GM11168 (cell line): ENCODE measurements at regions not wholly inside any gene's neighbourhood (a gene's known extent, or its start where the extent isn't known, plus 50 kb on each side); places are given as distances from the start of the nearest gene placed in this dataset.

Experiments used
- in situ Hi-C: fragments of 300-500 bp; cut with MboI; formaldehyde crosslinking; loops from one replicate; pipeline ENCODE4 v1.12.0; 2022; ENCODE audit warnings: low sequenced_read_pairs; ENCODE audit not compliant: unreplicated experiment

GRCh38 chr22:48478124-48478523, 1349.5 kb downstream of the BRD1 start:
- in situ Hi-C loops = no loop called here

GRCh38 chr22:48477031-48477721, 1350.5 kb downstream of the BRD1 start:
- in situ Hi-C loops = no loop called here

GRCh38 chr22:48476577-48476976, 1351.1 kb downstream of the BRD1 start:
- in situ Hi-C loops = no loop called here

- in situ Hi-C loops = no loop called here
Observed at GRCh38 chr22:48475661-48476345, 1351.9 kb downstream of the BRD1 start.

GRCh38 chr22:48474881-48475280, 1352.8 kb downstream of the BRD1 start:
- in situ Hi-C loops = no loop called here

- in situ Hi-C loops = no loop called here
Observed at GRCh38 chr22:48473202-48473601, 1354.5 kb downstream of the BRD1 start.

- in situ Hi-C loops = no loop called here
Observed at GRCh38 chr22:48464246-48464645, 1363.4 kb downstream of the BRD1 start.

- in situ Hi-C loops = no loop called here
Observed at GRCh38 chr22:48459859-48460823, 1367.5 kb downstream of the BRD1 start.

- in situ Hi-C loops = no loop called here
Observed at GRCh38 chr22:48459259-48459658, 1368.4 kb downstream of the BRD1 start.

GRCh38 chr22:48456449-48456848, 1371.2 kb downstream of the BRD1 start:
- in situ Hi-C loops = no loop called here

GRCh38 chr22:48453751-48454485, 1373.8 kb downstream of the BRD1 start:
- in situ Hi-C loops = no loop called here

GRCh38 chr22:48453171-48453570, 1374.5 kb downstream of the BRD1 start:
- in situ Hi-C loops = no loop called here

GRCh38 chr22:48452766-48453165, 1374.9 kb downstream of the BRD1 start:
- in situ Hi-C loops = no loop called here

- in situ Hi-C loops = no loop called here
Observed at GRCh38 chr22:48451891-48452290, 1375.8 kb downstream of the BRD1 start.

- in situ Hi-C loops = no loop called here
Observed at GRCh38 chr22:48450188-48450825, 1377.4 kb downstream of the BRD1 start.

GRCh38 chr22:48449466-48450187, 1378.0 kb downstream of the BRD1 start:
- in situ Hi-C loops = no loop called here

- in situ Hi-C loops = no loop called here
Observed at GRCh38 chr22:48448821-48449220, 1378.9 kb downstream of the BRD1 start.

- in situ Hi-C loops = no loop called here
Observed at GRCh38 chr22:48445113-48445827, 1382.4 kb downstream of the BRD1 start.
